Esophagus muscularis mucosa (tissue), 4 donors: ENCODE measurements at regions not wholly inside any gene's neighbourhood (a gene's known extent, or its start where the extent isn't known, plus 50 kb on each side); places are given as distances from the start of the nearest gene placed in this dataset.

Source experiments
- DNase-seq: peaks from one replicate; pipeline ENCODE4 v3.0.0-alpha.2; 2017; ENCODE audit errors: extremely low spot score
- H3K27ac ChIP-seq, 4 donors: fragments of 200-600 bp; sonication (generic); replicated peaks in 1 of 4; 1 replicate in 3 of 4; 2 replicates in 1 of 4; pipeline ENCODE4 v1.5.1; 2016 to 2019; ENCODE audit warnings: mild to moderate bottlenecking in 1 of 4
- H3K27me3 ChIP-seq, 4 donors: fragments of 200-600 bp; sonication (generic); one replicate each; pipeline versions ENCODE4 v1.5.1 to v1.6.0; 2016 to 2019
- H3K36me3 ChIP-seq, 4 donors: fragments of 200-600 bp; sonication (generic); one replicate each; pipeline ENCODE4 v1.5.1; 2016 to 2019
- H3K4me1 ChIP-seq, 4 donors: fragments of 200-600 bp; sonication (generic); one replicate each; pipeline ENCODE4 v1.5.1; 2016 to 2019
- H3K4me3 ChIP-seq, 4 donors: fragments of 200-600 bp; sonication (generic); 1 replicate in 2 of 4; 2 replicates in 2 of 4; pipeline ENCODE4 v1.5.1; 2016 to 2019; ENCODE audit warnings: mild to moderate bottlenecking in 4 of 4, moderate library complexity in 1 of 4
- H3K9me3 ChIP-seq, 4 donors: fragments of 200-600 bp; sonication (generic); 1 replicate in 3 of 4; 2 replicates in 1 of 4; pipeline ENCODE4 v1.5.1; 2016 to 2019
- CTCF ChIP-seq, 3 experiments: fragments of 200-600 bp in 2 of 3; fragments of 450-650 bp in 1 of 3; sonication (generic) in 2 of 3; IDR thresholded peaks; one replicate each; pipeline ENCODE4 v1.5.1; 2017 to 2019; ENCODE audit warnings: antibody characterized with exemption in 3 of 3, mild to moderate bottlenecking in 2 of 3, moderate library complexity in 1 of 3
- EP300 ChIP-seq: sonication (generic); formaldehyde crosslinking; IDR thresholded peaks from one replicate; pipeline ENCODE4 v1.6.1; 2017; ENCODE audit warnings: antibody characterized with exemption
- POLR2A ChIP-seq: fragments of 450-650 bp; IDR thresholded peaks from one replicate; pipeline ENCODE4 v1.6.1; 2017; ENCODE audit warnings: antibody characterized with exemption, moderate library complexity, mild to moderate bottlenecking, low read depth
- POLR2AphosphoS5 ChIP-seq, 2 donors: sonication (generic); formaldehyde crosslinking; IDR thresholded peaks; one replicate each; pipeline ENCODE4 v1.6.1; 2017; ENCODE audit warnings: antibody characterized with exemption in 2 of 2
- WGBS: methylation state at CpG from one replicate; pipeline ENCODE4 v1.1.5; 2018; 5-methylcytosine and 5-hydroxymethylcytosine counted together
- intact Hi-C: fragments of 100-400 bp; cut with DNase I; formaldehyde crosslinking; loops from one replicate; pipeline ENCODE4 v1.15.1; 2023

- no peaks in the 10 kb centered on the region for H3K36me3 ChIP-seq
- no peak overlapping the region for H3K4me3 ChIP-seq
- H3K27me3 ChIP-seq = no peaks in the 10 kb centered on the region
- intact Hi-C loops = no loop called here
- DNase-seq = no peak
- TF ChIP-seq EP300 (no peak), POLR2AphosphoS5 (IDR thresholded peaks at IDR 0.05) (no peak), CTCF (IDR thresholded peaks at IDR 0.05) (no peak), POLR2A (no peak)
- H3K27ac ChIP-seq = no peak overlapping the region
- no peaks in the 10 kb centered on the region for H3K9me3 ChIP-seq
- no peaks in the 10 kb centered on the region for H3K4me1 ChIP-seq
Measured at GRCh38 chr14:41397926-41398325, 208.8 kb upstream of the LRFN5 start.

GRCh38 chr14:41393512-41393911 is 213.2 kb upstream of the LRFN5 start:
- Histone ChIP-seq H3K27me3 (no peaks in the 10 kb centered on the region), H3K4me3 (no peak overlapping the region), H3K9me3 (no peaks in the 10 kb centered on the region), H3K4me1 (no peaks in the 10 kb centered on the region), H3K27ac (no peak overlapping the region), H3K36me3 (no peaks in the 10 kb centered on the region)
- intact Hi-C loops = no loop called here
- 92% methylated on average over 6 of the region's 6 CpGs for WGBS
- TF ChIP-seq CTCF (IDR thresholded peaks at IDR 0.05) = no peak
- no peak for TF ChIP-seq POLR2AphosphoS5 (IDR thresholded peaks at IDR 0.05)
- no peak for TF ChIP-seq EP300
- TF ChIP-seq POLR2A = no peak
- DNase-seq = no peak

GRCh38 chr14:41392226-41392625 is 214.4 kb upstream of the LRFN5 start:
- TF ChIP-seq POLR2A = no peak
- TF ChIP-seq POLR2AphosphoS5 (IDR thresholded peaks at IDR 0.05) = no peak
- no peak for TF ChIP-seq EP300
- no peak for TF ChIP-seq CTCF (IDR thresholded peaks at IDR 0.05)
- Histone ChIP-seq H3K27me3 (no peaks in the 10 kb centered on the region), H3K27ac (no peak overlapping the region), H3K36me3 (no peaks in the 10 kb centered on the region), H3K4me1 (no peaks in the 10 kb centered on the region), H3K9me3 (no peaks in the 10 kb centered on the region), H3K4me3 (no peak overlapping the region)
- intact Hi-C loops = no loop called here
- WGBS = 83% methylated on average over 6 of the region's 6 CpGs
- DNase-seq = no peak

GRCh38 chr14:41389355-41389754 is 217.3 kb upstream of the LRFN5 start:
- Histone ChIP-seq H3K27ac (no peak overlapping the region), H3K27me3 (no peaks in the 10 kb centered on the region), H3K4me3 (no peak overlapping the region), H3K36me3 (no peaks in the 10 kb centered on the region), H3K4me1 (no peaks in the 10 kb centered on the region), H3K9me3 (no peaks in the 10 kb centered on the region)
- intact Hi-C loops = no loop called here
- 84% methylated on average over 1 of the region's 1 CpG for WGBS
- TF ChIP-seq POLR2A (no peak), CTCF (IDR thresholded peaks at IDR 0.05) (no peak), EP300 (no peak), POLR2AphosphoS5 (IDR thresholded peaks at IDR 0.05) (no peak)
- DNase-seq = no peak

GRCh38 chr14:41385797-41386196 is 220.9 kb upstream of the LRFN5 start:
- TF ChIP-seq POLR2A = no peak
- intact Hi-C loops = no loop called here
- Histone ChIP-seq H3K27me3 (no peaks in the 10 kb centered on the region), H3K4me1 (no peaks in the 10 kb centered on the region), H3K36me3 (no peaks in the 10 kb centered on the region), H3K9me3 (no peaks in the 10 kb centered on the region), H3K4me3 (no peak overlapping the region), H3K27ac (no peak overlapping the region)
- 84% methylated on average over 1 of the region's 1 CpG for WGBS
- no peak for DNase-seq
